PC-3 (cell line): ENCODE measurements at regions not wholly inside any gene's neighbourhood (a gene's known extent, or its start where the extent isn't known, plus 50 kb on each side); places are given as distances from the start of the nearest gene placed in this dataset.

Source experiments
- ATAC-seq: fragments of 200-7000 bp; cut with Tn5 transposase; 2 replicates; pipeline ENCODE4 v1.9.1; 2020; ENCODE audit warnings: mild to moderate bottlenecking, moderate library complexity
- BruUV-seq: library from RNA; stranded (reverse); fragments of 400-500 nt; replicated peaks from 2 replicates; lab custom pipeline; 2021; lab: Mats Ljungman, UMichigan
- CTCF ChIA-PET: fragments of 300-600 bp; sonication (Branson Sonifier 250); formaldehyde crosslinking; loops from one replicate; lab custom pipeline; 2022; ENCODE audit warnings: antibody characterized with exemption; lab: Charles Lee
- POLR2A ChIA-PET: fragments of 300-600 bp; sonication (Branson Sonifier 250); formaldehyde crosslinking; loops from one replicate; lab custom pipeline; 2022; ENCODE audit warnings: antibody characterized with exemption; ENCODE audit not compliant: unreplicated experiment; lab: Charles Lee
- DNase-seq: peaks from one replicate; pipeline ENCODE4 v3.0.0-alpha.2; 2015
- H2AFZ ChIP-seq: fragments of 300-600 bp; sonication (generic); 2 replicates; pipeline ENCODE4 v1.6.0; 2016; ENCODE audit warnings: antibody characterized with exemption, low read length
- H3F3A ChIP-seq: fragments of 300-600 bp; sonication (generic); one replicate; pipeline ENCODE4 v1.6.0; 2017; ENCODE audit warnings: antibody characterized with exemption, low read length, control low read depth, mild to moderate bottlenecking; ENCODE audit not compliant: unreplicated experiment
- H3K27ac ChIP-seq: fragments of 300-600 bp; sonication (generic); 2 replicates; pipeline ENCODE4 v1.5.1; 2016; ENCODE audit warnings: mild to moderate bottlenecking, low read length
- H3K27me3 ChIP-seq: fragments of 300-600 bp; sonication (generic); 2 replicates; pipeline ENCODE4 v1.6.1; 2016; ENCODE audit warnings: low read length, mixed read lengths
- H3K36me3 ChIP-seq: fragments of 300-600 bp; sonication (generic); 2 replicates; pipeline ENCODE4 v1.6.1; 2016; ENCODE audit warnings: low read depth, mixed run types, low read length, mixed read lengths
- H3K4me1 ChIP-seq: fragments of 300-600 bp; sonication (generic); 2 replicates; pipeline ENCODE4 v1.5.1; 2016; ENCODE audit warnings: low read length; ENCODE audit not compliant: insufficient read depth
- H3K4me2 ChIP-seq: fragments of 300-600 bp; sonication (generic); 2 replicates; pipeline ENCODE4 v1.6.0; 2016; ENCODE audit warnings: low read length
- H3K4me3 ChIP-seq: fragments of 300-600 bp; sonication (generic); 2 replicates; pipeline ENCODE4 v1.5.1; 2016; ENCODE audit warnings: mild to moderate bottlenecking, low read length, mixed read lengths
- H3K79me2 ChIP-seq: fragments of 300-600 bp; sonication (generic); 2 replicates; pipeline ENCODE4 v1.6.1; 2017; ENCODE audit warnings: low read length, mixed read lengths
- H3K9ac ChIP-seq: fragments of 300-600 bp; sonication (generic); 2 replicates; pipeline ENCODE4 v1.6.0; 2016; ENCODE audit warnings: mild to moderate bottlenecking, low read length
- H3K9me2 ChIP-seq: fragments of 300-600 bp; sonication (generic); replicated peaks from 2 replicates; pipeline ENCODE4 v1.6.1; 2016; ENCODE audit warnings: mixed run types, low read length, mixed read lengths
- H3K9me3 ChIP-seq: fragments of 300-600 bp; sonication (generic); 2 replicates; pipeline ENCODE4 v1.6.1; 2016; ENCODE audit warnings: low read length, mixed read lengths
- H4K20me1 ChIP-seq: fragments of 300-600 bp; sonication (generic); 2 replicates; pipeline ENCODE4 v1.6.1; 2016; ENCODE audit warnings: low read length, mixed read lengths
- CTCF ChIP-seq: fragments of 300-600 bp; sonication (generic); conservative IDR thresholded peaks from 2 replicates; pipeline ENCODE4 v1.5.1; 2017; ENCODE audit warnings: antibody characterized with exemption, low read depth, mild to moderate bottlenecking, low read length
- EZH2 ChIP-seq: fragments of 300-600 bp; sonication (generic); IDR thresholded peaks from one replicate; pipeline ENCODE4 v1.6.1; 2017; ENCODE audit warnings: antibody characterized with exemption, mild to moderate bottlenecking, low read length; ENCODE audit not compliant: unreplicated experiment
- EZH2phosphoT487 ChIP-seq: fragments of 300-600 bp; sonication (generic); IDR thresholded peaks from 2 replicates; pipeline ENCODE4 v1.6.1; 2018; ENCODE audit warnings: mild to moderate bottlenecking, antibody characterized with exemption, low read length, borderline replicate concordance
- intact Hi-C: fragments of 100-400 bp; cut with micrococcal nuclease; formaldehyde crosslinking; loops from 2 replicates; pipeline ENCODE4 v1.9.0; 2023

GRCh38 chr5:164345173-164345849 lies 839.9 kb downstream of the MAT2B start:
- Histone ChIP-seq H2AFZ (no peak overlapping the region), H3K27ac (no peak overlapping the region), H3K4me3 (no peak overlapping the region), H4K20me1 (no peaks in the 10 kb centered on the region), H3F3A (no peaks in the 10 kb centered on the region), H3K9ac (no peak overlapping the region), H3K79me2 (no peaks in the 10 kb centered on the region), H3K4me1 (no peaks in the 10 kb centered on the region), H3K36me3 (no peaks in the 10 kb centered on the region), H3K9me3 (no peaks in the 10 kb centered on the region), H3K9me2 (no peaks in the 10 kb centered on the region), H3K4me2 (no peak overlapping the region), H3K27me3 (no peaks in the 10 kb centered on the region)
- no peak; the same call in 1 of the 2 replicates for ATAC-seq
- ChIA-PET CTCF (no interaction called here), POLR2A (no interaction called here)
- intact Hi-C loops: no loop called here
- TF ChIP-seq EZH2: no peak
- no peak for TF ChIP-seq CTCF
- TF ChIP-seq EZH2phosphoT487: no peak
- DNase-seq: no peak
- BruUV-seq: no TSS peak

GRCh38 chr5:164345853-164346252 lies 840.4 kb downstream of the MAT2B start:
- no TSS peak for BruUV-seq
- Histone ChIP-seq H3F3A (no peaks in the 10 kb centered on the region), H3K4me3 (no peak overlapping the region), H3K4me1 (no peaks in the 10 kb centered on the region), H3K27me3 (no peaks in the 10 kb centered on the region), H4K20me1 (no peaks in the 10 kb centered on the region), H3K9me3 (no peaks in the 10 kb centered on the region), H3K79me2 (no peaks in the 10 kb centered on the region), H3K9ac (no peak overlapping the region), H3K9me2 (no peaks in the 10 kb centered on the region), H2AFZ (no peak overlapping the region), H3K36me3 (no peaks in the 10 kb centered on the region), H3K27ac (no peak overlapping the region), H3K4me2 (no peak overlapping the region)
- TF ChIP-seq EZH2: no peak
- no peak for TF ChIP-seq EZH2phosphoT487
- no peak for TF ChIP-seq CTCF
- DNase-seq: no peak
- ChIA-PET POLR2A (no interaction called here), CTCF (no interaction called here)
- ATAC-seq: no peak
- intact Hi-C loops: no loop called here

- Histone ChIP-seq H3K9ac (no peak overlapping the region), H3K4me3 (no peak overlapping the region), H4K20me1 (no peaks in the 10 kb centered on the region), H3F3A (no peaks in the 10 kb centered on the region), H3K4me2 (no peak overlapping the region), H2AFZ (no peak overlapping the region), H3K27me3 (no peaks in the 10 kb centered on the region), H3K9me3 (no peaks in the 10 kb centered on the region), H3K4me1 (no peaks in the 10 kb centered on the region), H3K27ac (no peak overlapping the region), H3K9me2 (no peaks in the 10 kb centered on the region), H3K79me2 (no peaks in the 10 kb centered on the region), H3K36me3 (no peaks in the 10 kb centered on the region)
- no TSS peak for BruUV-seq
- intact Hi-C loops: no loop called here
- ATAC-seq (no peak), DNase-seq (no peak)
- TF ChIP-seq EZH2phosphoT487: no peak
- no peak for TF ChIP-seq CTCF
- no peak for TF ChIP-seq EZH2
- CTCF ChIA-PET: no interaction called here
- POLR2A ChIA-PET: no interaction called here
These were observed 841.6 kb downstream of the MAT2B start for GRCh38 chr5:164346785-164347630.
